GM12872 (cell line): ENCODE measurements at regions not wholly inside any gene's neighbourhood (a gene's known extent, or its start where the extent isn't known, plus 50 kb on each side); places are given as distances from the start of the nearest gene placed in this dataset.

Experiments used
- CTCF ChIP-seq: IDR thresholded peaks from 3 replicates; pipeline ENCODE4 v1.5.1; 2011; ENCODE audit warnings: low read depth, mild to moderate bottlenecking, low read length, moderate library complexity; ENCODE audit not compliant: insufficient read depth

- no peak for TF ChIP-seq CTCF
These were observed 64.0 kb downstream of the EBNA1BP2 start for GRCh38 chr1:43108080-43108479.

- TF ChIP-seq CTCF = no peak
These were observed 64.4 kb downstream of the EBNA1BP2 start for GRCh38 chr1:43107664-43108063.

GRCh38 chr1:43104027-43104763 lies 67.9 kb downstream of the EBNA1BP2 start:
- no peak for TF ChIP-seq CTCF

GRCh38 chr1:43101061-43101460 lies 71.0 kb downstream of the EBNA1BP2 start:
- TF ChIP-seq CTCF = no peak

- no peak for TF ChIP-seq CTCF
These were observed 73.9 kb downstream of the EBNA1BP2 start for GRCh38 chr1:43098200-43098599.

- no peak for TF ChIP-seq CTCF
These were observed 88.7 kb downstream of the EBNA1BP2 start for GRCh38 chr1:43083375-43083891.

- TF ChIP-seq CTCF = no peak
These were observed 89.3 kb downstream of the EBNA1BP2 start for GRCh38 chr1:43082740-43083139.
